ENCODE measurements at regions not wholly inside any gene's neighbourhood (a gene's known extent, or its start where the extent isn't known, plus 50 kb on each side); places are given as distances from the start of the nearest gene placed in this dataset.

- no peaks in the 10 kb centered on the region for H3K27me3 ChIP-seq
- no peaks in the 10 kb centered on the region for H3K9me3 ChIP-seq
- no peak overlapping the region for H3K27ac ChIP-seq
- no peak overlapping the region for H3K4me3 ChIP-seq
- H3K36me3 ChIP-seq (ENCODE audit: low read depth, missing control alignments) = no peaks in the 10 kb centered on the region
- intact Hi-C loops (cut with DNase I; ENCODE audit: low total_unique reads) = no loop called here
- TF ChIP-seq, protein P1, sequence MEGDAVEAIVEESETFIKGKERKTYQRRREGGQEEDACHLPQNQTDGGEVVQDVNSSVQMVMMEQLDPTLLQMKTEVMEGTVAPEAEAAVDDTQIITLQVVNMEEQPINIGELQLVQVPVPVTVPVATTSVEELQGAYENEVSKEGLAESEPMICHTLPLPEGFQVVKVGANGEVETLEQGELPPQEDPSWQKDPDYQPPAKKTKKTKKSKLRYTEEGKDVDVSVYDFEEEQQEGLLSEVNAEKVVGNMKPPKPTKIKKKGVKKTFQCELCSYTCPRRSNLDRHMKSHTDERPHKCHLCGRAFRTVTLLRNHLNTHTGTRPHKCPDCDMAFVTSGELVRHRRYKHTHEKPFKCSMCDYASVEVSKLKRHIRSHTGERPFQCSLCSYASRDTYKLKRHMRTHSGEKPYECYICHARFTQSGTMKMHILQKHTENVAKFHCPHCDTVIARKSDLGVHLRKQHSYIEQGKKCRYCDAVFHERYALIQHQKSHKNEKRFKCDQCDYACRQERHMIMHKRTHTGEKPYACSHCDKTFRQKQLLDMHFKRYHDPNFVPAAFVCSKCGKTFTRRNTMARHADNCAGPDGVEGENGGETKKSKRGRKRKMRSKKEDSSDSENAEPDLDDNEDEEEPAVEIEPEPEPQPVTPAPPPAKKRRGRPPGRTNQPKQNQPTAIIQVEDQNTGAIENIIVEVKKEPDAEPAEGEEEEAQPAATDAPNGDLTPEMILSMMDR (IDR thresholded peaks at IDR 0.05) = no peak
- TF ChIP-seq POLR2A (IDR thresholded peaks at IDR 0.05) = no peak
- no peak for DNase-seq
- H3K4me1 ChIP-seq = no peaks in the 10 kb centered on the region
These were observed 102.1 kb upstream of the C1QTNF9B start for GRCh38 chr13:23999424-23999823.

DNA sequence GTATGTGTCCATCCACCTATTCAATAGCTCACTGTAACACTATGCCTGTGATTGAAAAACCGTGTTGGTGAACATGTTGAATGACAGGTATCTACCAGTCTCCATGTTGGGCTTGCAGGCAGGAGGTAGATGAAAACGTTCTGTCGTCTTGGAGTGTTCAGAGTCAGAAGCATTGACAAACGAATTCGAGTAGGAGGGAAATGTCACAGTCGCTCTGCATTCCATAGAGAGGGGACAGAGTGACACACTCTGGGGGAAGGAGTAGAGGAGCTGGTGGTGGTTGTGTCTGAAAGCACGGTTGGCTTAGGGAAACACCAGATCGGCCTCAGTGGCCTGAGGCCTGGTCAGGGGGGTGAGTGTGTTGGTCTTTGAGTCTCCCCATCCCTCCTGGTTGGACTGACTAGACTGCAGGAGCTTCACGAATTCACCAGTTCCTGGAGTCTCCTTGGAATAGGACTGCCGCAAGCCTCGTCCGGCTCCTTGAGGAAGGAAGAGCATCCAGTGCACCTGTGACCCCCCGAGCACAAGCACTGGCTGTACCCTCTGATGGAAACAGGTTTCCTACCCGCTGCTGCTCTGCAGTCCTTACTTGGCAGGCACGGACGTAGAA is 105.0 kb upstream of the C1QTNF9B start:
- WGBS, 2 donors = 89 to 91% methylated on average over 14 to 16 of the region's 16 CpGs
- Histone ChIP-seq H3K36me3 (ENCODE audit: low read depth, missing control alignments) (no peaks in the 10 kb centered on the region), H3K27me3 (no peaks in the 10 kb centered on the region), H3K4me3 (no peak overlapping the region), H3K27ac (no peak overlapping the region), H3K4me1 (no peaks in the 10 kb centered on the region), H3K9me3 (no peaks in the 10 kb centered on the region)
- intact Hi-C loops (cut with DNase I; ENCODE audit: low total_unique reads) = no loop called here
- TF ChIP-seq, protein P1 (IDR thresholded peaks at IDR 0.05) = no peak
- TF ChIP-seq POLR2A (IDR thresholded peaks at IDR 0.05) = no peak
- DNase-seq = no peak

DNA sequence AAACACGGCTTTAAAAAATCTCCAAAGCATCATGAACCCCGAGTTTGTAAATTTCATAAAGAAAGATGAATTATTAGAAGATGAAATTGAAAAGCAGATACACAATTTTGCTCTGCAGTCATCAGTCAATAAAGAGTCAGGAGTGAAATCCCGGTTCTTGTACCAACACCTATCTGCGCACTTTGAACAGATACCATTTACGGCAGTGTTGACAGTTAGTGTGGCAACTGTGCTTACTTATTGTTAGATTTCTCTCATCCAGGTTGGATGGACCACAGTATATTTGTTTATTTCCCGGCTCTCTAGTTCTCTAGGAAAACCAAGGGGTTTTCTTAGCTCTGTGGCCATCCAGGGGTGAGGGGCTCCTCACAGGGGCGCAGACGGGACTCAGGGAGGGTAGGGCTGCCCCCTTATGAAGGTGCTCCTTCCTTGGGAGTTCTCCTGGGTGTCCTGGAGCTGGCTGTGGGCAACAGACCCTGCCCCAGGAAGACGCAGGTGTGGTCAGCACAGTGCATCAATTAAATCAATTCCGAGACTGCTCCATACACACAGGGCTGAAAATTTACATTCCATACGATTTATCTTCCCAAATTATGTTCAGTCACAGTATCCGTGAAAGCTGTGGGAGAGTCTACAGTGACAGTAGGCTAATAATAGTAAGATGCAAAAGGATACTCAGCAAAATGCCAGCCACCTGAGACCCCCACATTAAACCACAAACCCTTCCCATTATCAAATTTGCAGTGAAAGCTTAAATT is 107.0 kb upstream of the C1QTNF9B start:
- no peak for TF ChIP-seq POLR2A (IDR thresholded peaks at IDR 0.05)
- TF ChIP-seq, protein P1 (IDR thresholded peaks at IDR 0.05) = no peak
- 90 to 93% methylated on average over 12 of the region's 12 CpGs for WGBS, 2 donors
- no peak overlapping the region for H3K4me3 ChIP-seq
- no peaks in the 10 kb centered on the region for H3K9me3 ChIP-seq
- H3K27ac ChIP-seq = no peak overlapping the region
- DNase-seq = no peak
- intact Hi-C loops (cut with DNase I; ENCODE audit: low total_unique reads) = no loop called here
- no peaks in the 10 kb centered on the region for H3K4me1 ChIP-seq
- no peaks in the 10 kb centered on the region for H3K36me3 ChIP-seq (ENCODE audit: low read depth, missing control alignments)
- H3K27me3 ChIP-seq = no peaks in the 10 kb centered on the region

- no peak for DNase-seq
- H3K9me3 ChIP-seq = no peaks in the 10 kb centered on the region
- no peak overlapping the region for H3K4me3 ChIP-seq
- intact Hi-C loops (cut with DNase I; ENCODE audit: low total_unique reads) = no loop called here
- 73 to 81% methylated on average over 3 of the region's 3 CpGs for WGBS, 2 donors
- H3K27ac ChIP-seq = no peak overlapping the region
- H3K36me3 ChIP-seq (ENCODE audit: low read depth, missing control alignments) = no peaks in the 10 kb centered on the region
- H3K27me3 ChIP-seq = no peaks in the 10 kb centered on the region
- TF ChIP-seq POLR2A (IDR thresholded peaks at IDR 0.05) = no peak
- TF ChIP-seq, protein P1 (IDR thresholded peaks at IDR 0.05) = no peak
- H3K4me1 ChIP-seq = no peaks in the 10 kb centered on the region
These were observed 107.7 kb upstream of the C1QTNF9B start for GRCh38 chr13:24004971-24005370.

Data from testis (tissue), 2 donors.